PC-9 (cell line): ENCODE measurements at regions not wholly inside any gene's neighbourhood (a gene's known extent, or its start where the extent isn't known, plus 50 kb on each side); places are given as distances from the start of the nearest gene placed in this dataset.

Experiments
- EZH2 ChIP-seq: fragments of 200-600 bp; sonication (generic); IDR thresholded peaks from 2 replicates; pipeline ENCODE4 v1.8.0; 2017; ENCODE audit warnings: antibody characterized with exemption, low read depth
- TF ChIP-seq, protein P1 (sequence below): fragments of 200-600 bp; sonication (generic); conservative IDR thresholded peaks from 2 replicates; pipeline ENCODE4 v1.6.1; 2017; ENCODE audit warnings: mixed run types, antibody characterized with exemption, mild to moderate bottlenecking, moderate library complexity

- TF ChIP-seq, protein P1, sequence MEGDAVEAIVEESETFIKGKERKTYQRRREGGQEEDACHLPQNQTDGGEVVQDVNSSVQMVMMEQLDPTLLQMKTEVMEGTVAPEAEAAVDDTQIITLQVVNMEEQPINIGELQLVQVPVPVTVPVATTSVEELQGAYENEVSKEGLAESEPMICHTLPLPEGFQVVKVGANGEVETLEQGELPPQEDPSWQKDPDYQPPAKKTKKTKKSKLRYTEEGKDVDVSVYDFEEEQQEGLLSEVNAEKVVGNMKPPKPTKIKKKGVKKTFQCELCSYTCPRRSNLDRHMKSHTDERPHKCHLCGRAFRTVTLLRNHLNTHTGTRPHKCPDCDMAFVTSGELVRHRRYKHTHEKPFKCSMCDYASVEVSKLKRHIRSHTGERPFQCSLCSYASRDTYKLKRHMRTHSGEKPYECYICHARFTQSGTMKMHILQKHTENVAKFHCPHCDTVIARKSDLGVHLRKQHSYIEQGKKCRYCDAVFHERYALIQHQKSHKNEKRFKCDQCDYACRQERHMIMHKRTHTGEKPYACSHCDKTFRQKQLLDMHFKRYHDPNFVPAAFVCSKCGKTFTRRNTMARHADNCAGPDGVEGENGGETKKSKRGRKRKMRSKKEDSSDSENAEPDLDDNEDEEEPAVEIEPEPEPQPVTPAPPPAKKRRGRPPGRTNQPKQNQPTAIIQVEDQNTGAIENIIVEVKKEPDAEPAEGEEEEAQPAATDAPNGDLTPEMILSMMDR = no peak
- no peak for TF ChIP-seq EZH2
Measured at GRCh38 chr15:97237160-97237559, 723.3 kb upstream of the ARRDC4 start.
